Ascending aorta (tissue), 2 donors: ENCODE measurements at regions not wholly inside any gene's neighbourhood (a gene's known extent, or its start where the extent isn't known, plus 50 kb on each side); places are given as distances from the start of the nearest gene placed in this dataset.

Experiments
- DNase-seq, 2 donors: peaks; one replicate each; pipeline ENCODE4 v3.0.0-alpha.2; 2019; ENCODE audit warnings: low spot score in 2 of 2
- H3K27ac ChIP-seq, 2 donors: fragments of 200-600 bp; sonication (generic); one replicate each; pipeline ENCODE4 v1.5.1; 2016 to 2017; ENCODE audit warnings: mild to moderate bottlenecking in 1 of 2
- H3K27me3 ChIP-seq: fragments of 200-600 bp; sonication (generic); one replicate; pipeline ENCODE4 v1.5.1; 2017
- H3K36me3 ChIP-seq, 2 donors: fragments of 200-600 bp; sonication (generic); one replicate each; pipeline ENCODE4 v1.5.1; 2016
- H3K4me1 ChIP-seq, 2 donors: fragments of 200-600 bp; sonication (generic); one replicate each; pipeline ENCODE4 v1.5.1; 2016 to 2017; ENCODE audit warnings: mild to moderate bottlenecking in 1 of 2
- H3K4me3 ChIP-seq, 2 donors: fragments of 200-600 bp; sonication (generic); one replicate each; pipeline ENCODE4 v1.5.1; 2016 to 2017; ENCODE audit warnings: mild to moderate bottlenecking in 1 of 2
- H3K9me3 ChIP-seq, 2 donors: fragments of 200-600 bp; sonication (generic); one replicate each; pipeline ENCODE4 v1.5.1; 2016
- CTCF ChIP-seq, 3 experiments: fragments of 200-600 bp in 2 of 3; fragments of 450-650 bp in 1 of 3; sonication (generic) in 2 of 3; IDR thresholded peaks; one replicate each; pipeline ENCODE4 v1.5.1; 2016 to 2019; ENCODE audit warnings: antibody characterized with exemption in 3 of 3, mild to moderate bottlenecking in 1 of 3, moderate library complexity in 1 of 3
- intact Hi-C: fragments of 100-400 bp; cut with DNase I; formaldehyde crosslinking; loops from one replicate; pipeline ENCODE4 v1.15.1; 2023

- intact Hi-C loops, result no loop called here
- TF ChIP-seq CTCF (IDR thresholded peaks at IDR 0.05), result no peak
Observed at GRCh38 chr9:106761493-106761892, 101.5 kb upstream of the ZNF462 start.

GRCh38 chr9:106766616-106767015 is 96.3 kb upstream of the ZNF462 start:
- DNase-seq, result no peak
- Histone ChIP-seq H3K27ac (no peak overlapping the region), H3K4me1 (no peaks in the 10 kb centered on the region), H3K27me3 (no peaks in the 10 kb centered on the region), H3K4me3 (no peak overlapping the region), H3K9me3 (no peaks in the 10 kb centered on the region), H3K36me3 (no peaks in the 10 kb centered on the region)
- no peak for TF ChIP-seq CTCF (IDR thresholded peaks at IDR 0.05)
- intact Hi-C loops, result no loop called here

More at GRCh38 chr9:106761493-106761892, 101.5 kb upstream of the ZNF462 start:
- Histone ChIP-seq H3K9me3 (no peaks in the 10 kb centered on the region), H3K27ac (no peak overlapping the region), H3K27me3 (no peaks in the 10 kb centered on the region), H3K4me3 (no peak overlapping the region), H3K36me3 (no peaks in the 10 kb centered on the region), H3K4me1 (no peaks in the 10 kb centered on the region)
- no peak for DNase-seq

GRCh38 chr9:106769331-106769730 is 93.6 kb upstream of the ZNF462 start:
- no peak for TF ChIP-seq CTCF (IDR thresholded peaks at IDR 0.05)
- Histone ChIP-seq H3K27ac (no peak overlapping the region), H3K4me1 (no peaks in the 10 kb centered on the region), H3K36me3 (no peaks in the 10 kb centered on the region), H3K9me3 (no peaks in the 10 kb centered on the region), H3K27me3 (no peaks in the 10 kb centered on the region), H3K4me3 (no peak overlapping the region)
- no peak for DNase-seq
- intact Hi-C loops, result no loop called here

GRCh38 chr9:106771608-106772007 is 91.4 kb upstream of the ZNF462 start:
- Histone ChIP-seq H3K4me3 (no peak overlapping the region), H3K36me3 (no peaks in the 10 kb centered on the region), H3K27ac (no peak overlapping the region), H3K4me1 (no peaks in the 10 kb centered on the region), H3K9me3 (no peaks in the 10 kb centered on the region), H3K27me3 (no peaks in the 10 kb centered on the region)
- intact Hi-C loops, result no loop called here
- no peak for TF ChIP-seq CTCF (IDR thresholded peaks at IDR 0.05)
- no peak for DNase-seq

- no peak for DNase-seq
- Histone ChIP-seq H3K4me1 (no peaks in the 10 kb centered on the region), H3K36me3 (no peaks in the 10 kb centered on the region), H3K27me3 (no peaks in the 10 kb centered on the region), H3K27ac (no peak overlapping the region), H3K9me3 (no peaks in the 10 kb centered on the region), H3K4me3 (no peak overlapping the region)
- TF ChIP-seq CTCF (IDR thresholded peaks at IDR 0.05), result no peak
- intact Hi-C loops, result no loop called here
Observed at GRCh38 chr9:106772523-106773290, 90.3 kb upstream of the ZNF462 start.
